Caco-2 (cell line): ENCODE measurements at regions not wholly inside any gene's neighbourhood (a gene's known extent, or its start where the extent isn't known, plus 50 kb on each side); places are given as distances from the start of the nearest gene placed in this dataset.

Source experiments
- BruUV-seq: library from RNA; stranded (reverse); fragments of 400-500 nt; replicated peaks from 2 replicates; lab custom pipeline; 2021; lab: Mats Ljungman, UMichigan
- CTCF ChIA-PET: fragments of 300-600 bp; sonication (Branson Sonifier 250); formaldehyde crosslinking; loops from one replicate; lab custom pipeline; 2022; ENCODE audit warnings: antibody characterized with exemption; lab: Charles Lee
- POLR2A ChIA-PET: fragments of 300-600 bp; sonication (Branson Sonifier 250); formaldehyde crosslinking; loops from one replicate; lab custom pipeline; 2022; ENCODE audit warnings: antibody characterized with exemption; lab: Charles Lee
- DNase-seq, 2 experiments: peaks; one replicate each; pipeline versions ENCODE4 v3.0.0 to v3.0.0-alpha.2; 2020 to 2022
- H3K27me3 ChIP-seq: replicated peaks from 2 replicates; pipeline ENCODE4 v1.6.0; 2011; ENCODE audit warnings: low read length; ENCODE audit not compliant: control insufficient read depth, insufficient read depth
- H3K36me3 ChIP-seq: 2 replicates; pipeline ENCODE4 v1.5.1; 2011; ENCODE audit warnings: low read length; ENCODE audit not compliant: control insufficient read depth, insufficient read depth
- H3K4me1 ChIP-seq: fragments of 250-450 bp; sonication (Bioruptor Pico); 2 replicates; pipeline ENCODE4 v1.5.1; 2020; ENCODE audit warnings: mild to moderate bottlenecking
- H3K4me3 ChIP-seq: 2 replicates; pipeline ENCODE4 v1.5.1; 2011; ENCODE audit warnings: low read depth, mild to moderate bottlenecking, control low read depth, low read length
- H3K9me3 ChIP-seq: fragments of 250-450 bp; sonication (Bioruptor Pico); 2 replicates; pipeline ENCODE4 v1.5.1; 2020; ENCODE audit warnings: mild to moderate bottlenecking, moderate library complexity
- H3K27ac Mint-ChIP-seq: one replicate; pipeline ENCODE4 v1.8.0; 2022; ENCODE audit warnings: mixed read lengths; ENCODE audit not compliant: unreplicated experiment
- H3K27me3 Mint-ChIP-seq: one replicate; pipeline ENCODE4 v1.8.0; 2022; ENCODE audit warnings: mixed read lengths; ENCODE audit not compliant: insufficient read depth, unreplicated experiment
- H3K36me3 Mint-ChIP-seq: one replicate; pipeline ENCODE4 v1.8.0; 2022; ENCODE audit warnings: mild to moderate bottlenecking, mixed read lengths; ENCODE audit not compliant: insufficient read depth, unreplicated experiment
- H3K4me1 Mint-ChIP-seq: one replicate; pipeline ENCODE4 v1.8.0; 2022; ENCODE audit warnings: low read depth, mixed read lengths; ENCODE audit not compliant: unreplicated experiment
- H3K4me3 Mint-ChIP-seq: one replicate; pipeline ENCODE4 v1.8.0; 2022; ENCODE audit warnings: mild to moderate bottlenecking, moderate library complexity, mixed read lengths; ENCODE audit not compliant: unreplicated experiment
- H3K9me3 Mint-ChIP-seq: one replicate; pipeline ENCODE4 v1.8.0; 2022; ENCODE audit warnings: mixed read lengths; ENCODE audit not compliant: unreplicated experiment
- intact Hi-C: fragments of 100-400 bp; cut with micrococcal nuclease; formaldehyde crosslinking; loops from one replicate; pipeline ENCODE4 v1.10.0; 2022; ENCODE audit not compliant: unreplicated experiment
- TF ChIP-seq, protein P1 (sequence below), 2 experiments: fragments of 200-600 bp in 1 of 2; IDR thresholded peaks; 1 replicate in 1 of 2; 2 replicates in 1 of 2; pipeline versions ENCODE4 v1.5.1 to v1.8.0; 2011 to 2022; ENCODE audit warnings: antibody characterized with exemption in 1 of 2, control low read depth in 1 of 2, inconsistent platforms in 1 of 2, low read depth in 1 of 2, low read length in 1 of 2, mild to moderate bottlenecking in 1 of 2, moderate library complexity in 1 of 2; ENCODE audit not compliant: insufficient read depth in 1 of 2, severe bottlenecking in 1 of 2, unreplicated experiment in 1 of 2

- POLR2A ChIA-PET = no interaction called here
- Mint-ChIP-seq H3K27ac (no peak overlapping the region), H3K4me3 (no peak overlapping the region), H3K4me1 (no peaks in the 10 kb centered on the region), H3K27me3 (peaks cover 8% of the 10 kb centered on the region), H3K36me3 (no peaks in the 10 kb centered on the region), H3K9me3 (no peaks in the 10 kb centered on the region)
- no peaks in the 10 kb centered on the region for H3K36me3 ChIP-seq
- BruUV-seq = no TSS peak
- CTCF ChIA-PET = no interaction called here
- TF ChIP-seq, protein P1, sequence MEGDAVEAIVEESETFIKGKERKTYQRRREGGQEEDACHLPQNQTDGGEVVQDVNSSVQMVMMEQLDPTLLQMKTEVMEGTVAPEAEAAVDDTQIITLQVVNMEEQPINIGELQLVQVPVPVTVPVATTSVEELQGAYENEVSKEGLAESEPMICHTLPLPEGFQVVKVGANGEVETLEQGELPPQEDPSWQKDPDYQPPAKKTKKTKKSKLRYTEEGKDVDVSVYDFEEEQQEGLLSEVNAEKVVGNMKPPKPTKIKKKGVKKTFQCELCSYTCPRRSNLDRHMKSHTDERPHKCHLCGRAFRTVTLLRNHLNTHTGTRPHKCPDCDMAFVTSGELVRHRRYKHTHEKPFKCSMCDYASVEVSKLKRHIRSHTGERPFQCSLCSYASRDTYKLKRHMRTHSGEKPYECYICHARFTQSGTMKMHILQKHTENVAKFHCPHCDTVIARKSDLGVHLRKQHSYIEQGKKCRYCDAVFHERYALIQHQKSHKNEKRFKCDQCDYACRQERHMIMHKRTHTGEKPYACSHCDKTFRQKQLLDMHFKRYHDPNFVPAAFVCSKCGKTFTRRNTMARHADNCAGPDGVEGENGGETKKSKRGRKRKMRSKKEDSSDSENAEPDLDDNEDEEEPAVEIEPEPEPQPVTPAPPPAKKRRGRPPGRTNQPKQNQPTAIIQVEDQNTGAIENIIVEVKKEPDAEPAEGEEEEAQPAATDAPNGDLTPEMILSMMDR (IDR thresholded peaks at IDR 0.05; ENCODE audit: insufficient read depth in 1 of 2, low read depth in 1 of 2, low read length in 1 of 2, severe bottlenecking in 1 of 2, unreplicated experiment in 1 of 2) = no peak
- no peaks in the 10 kb centered on the region for H3K4me1 ChIP-seq
- DNase-seq = no peak
- no peaks in the 10 kb centered on the region for H3K9me3 ChIP-seq
- H3K27me3 ChIP-seq = no peaks in the 10 kb centered on the region
- intact Hi-C loops = no loop called here
- H3K4me3 ChIP-seq = no peak overlapping the region
Measured at GRCh38 chr10:129396021-129396722, 70.9 kb upstream of the MGMT start.

- H3K36me3 ChIP-seq = no peaks in the 10 kb centered on the region
- Mint-ChIP-seq H3K4me1 (no peaks in the 10 kb centered on the region), H3K4me3 (no peak overlapping the region), H3K27me3 (peaks cover 8% of the 10 kb centered on the region), H3K9me3 (no peaks in the 10 kb centered on the region), H3K27ac (no peak overlapping the region), H3K36me3 (no peaks in the 10 kb centered on the region)
- no peak for DNase-seq
- no peak overlapping the region for H3K4me3 ChIP-seq
- POLR2A ChIA-PET = no interaction called here
- TF ChIP-seq, protein P1 (IDR thresholded peaks at IDR 0.05; ENCODE audit: insufficient read depth in 1 of 2, low read depth in 1 of 2, low read length in 1 of 2, severe bottlenecking in 1 of 2, unreplicated experiment in 1 of 2) = no peak
- no peaks in the 10 kb centered on the region for H3K27me3 ChIP-seq
- intact Hi-C loops = no loop called here
- BruUV-seq = no TSS peak
- H3K4me1 ChIP-seq = no peaks in the 10 kb centered on the region
- CTCF ChIA-PET = no interaction called here
- no peaks in the 10 kb centered on the region for H3K9me3 ChIP-seq
Measured at GRCh38 chr10:129397198-129397974, 69.7 kb upstream of the MGMT start.

DNA sequence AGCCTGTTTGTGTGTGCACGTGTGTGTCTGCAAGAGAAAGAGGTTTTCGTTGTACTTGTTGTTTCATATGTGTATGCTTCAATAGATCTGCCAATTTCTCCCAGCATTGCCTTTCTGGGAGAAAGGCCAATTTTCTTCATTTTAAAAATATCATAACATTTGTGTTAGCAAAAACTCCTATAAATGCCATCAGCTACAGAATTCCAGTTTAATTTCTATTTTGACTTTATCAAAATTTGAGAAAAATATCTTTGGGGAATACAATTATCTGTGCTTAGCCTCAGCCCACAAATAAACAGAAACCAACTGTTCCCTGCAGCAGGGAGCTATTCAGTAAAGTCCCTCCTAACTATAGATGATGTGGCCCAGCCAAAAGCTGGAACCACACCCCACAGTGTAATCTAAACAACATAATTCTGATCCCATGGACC is 68.3 kb upstream of the MGMT start:
- Histone ChIP-seq H3K36me3 (no peaks in the 10 kb centered on the region), H3K4me1 (no peaks in the 10 kb centered on the region), H3K4me3 (no peak overlapping the region), H3K9me3 (no peaks in the 10 kb centered on the region), H3K27me3 (no peaks in the 10 kb centered on the region)
- intact Hi-C loops = no loop called here
- H3K27me3 Mint-ChIP-seq = peaks cover 8% of the 10 kb centered on the region
- TF ChIP-seq, protein P1 (IDR thresholded peaks at IDR 0.05; ENCODE audit: insufficient read depth in 1 of 2, low read depth in 1 of 2, low read length in 1 of 2, severe bottlenecking in 1 of 2, unreplicated experiment in 1 of 2) = no peak
- BruUV-seq = no TSS peak
- no peak for DNase-seq
- H3K9me3 Mint-ChIP-seq = no peaks in the 10 kb centered on the region
- no peak overlapping the region for H3K4me3 Mint-ChIP-seq
- H3K27ac Mint-ChIP-seq = no peak overlapping the region
- H3K36me3 Mint-ChIP-seq = no peaks in the 10 kb centered on the region
- ChIA-PET POLR2A (no interaction called here), CTCF (no interaction called here)
- no peaks in the 10 kb centered on the region for H3K4me1 Mint-ChIP-seq
